GM19372 (cell line): ENCODE measurements at regions not wholly inside any gene's neighbourhood (a gene's known extent, or its start where the extent isn't known, plus 50 kb on each side); places are given as distances from the start of the nearest gene placed in this dataset.
"Not testable (repeated sequence)": the region's sequence is repeated elsewhere in the genome, so short reads cannot be mapped to it uniquely, and the experiment has no call there.

Source experiments
- ATAC-seq: cut with Tn5 transposase; IDR thresholded peaks from one replicate; pipeline ENCODE4 v1.9.1; 2021; ENCODE audit warnings: mild to moderate bottlenecking, low read depth, moderate library complexity; ENCODE audit not compliant: unreplicated experiment

DNA sequence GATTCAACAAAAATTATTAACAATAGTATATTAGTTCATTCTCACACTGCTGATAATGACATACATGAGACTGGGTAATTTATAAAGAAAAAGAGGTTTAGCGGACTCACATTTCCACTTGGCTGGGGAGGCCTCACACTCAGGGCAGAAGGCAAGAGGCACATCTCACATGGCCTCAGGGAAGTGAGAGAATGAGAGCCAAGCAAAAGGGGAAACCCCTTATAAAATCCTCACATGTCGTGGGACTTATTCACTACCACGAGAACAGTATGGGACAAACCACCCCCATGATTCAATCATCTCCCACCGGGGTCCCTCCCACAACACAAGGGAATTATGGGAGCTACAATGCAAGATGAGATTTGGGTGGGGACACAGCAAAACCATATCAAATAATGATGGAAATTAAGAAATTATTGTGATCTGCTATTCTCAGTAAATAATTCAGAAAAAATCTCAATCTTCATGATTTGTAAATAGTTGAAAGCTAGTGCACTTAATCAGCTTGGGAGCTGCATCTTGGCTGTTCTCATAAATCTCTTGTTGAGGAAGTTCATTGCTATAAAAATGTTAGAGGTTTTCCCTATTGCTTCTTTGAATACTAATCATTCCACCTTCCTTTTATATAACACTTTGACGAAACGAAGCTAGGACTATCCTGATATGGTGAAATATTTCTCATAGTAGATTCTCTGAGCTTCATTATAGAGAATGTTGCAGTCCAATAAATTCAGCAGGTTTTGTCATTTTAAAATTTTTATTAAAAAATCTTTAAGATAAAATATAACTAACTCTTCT lies 179.2 kb downstream of the SPDYE17 start:
- ATAC-seq: not testable (repeated sequence)

- not testable (repeated sequence) for ATAC-seq
These were observed 179.8 kb downstream of the SPDYE17 start for GRCh38 chr7:76852362-76852761.

- ATAC-seq: not testable (repeated sequence)
These were observed 180.5 kb downstream of the SPDYE17 start for GRCh38 chr7:76851617-76852016.

- not testable (repeated sequence) for ATAC-seq
These were observed 182.1 kb downstream of the SPDYE17 start for GRCh38 chr7:76849887-76850563.

DNA sequence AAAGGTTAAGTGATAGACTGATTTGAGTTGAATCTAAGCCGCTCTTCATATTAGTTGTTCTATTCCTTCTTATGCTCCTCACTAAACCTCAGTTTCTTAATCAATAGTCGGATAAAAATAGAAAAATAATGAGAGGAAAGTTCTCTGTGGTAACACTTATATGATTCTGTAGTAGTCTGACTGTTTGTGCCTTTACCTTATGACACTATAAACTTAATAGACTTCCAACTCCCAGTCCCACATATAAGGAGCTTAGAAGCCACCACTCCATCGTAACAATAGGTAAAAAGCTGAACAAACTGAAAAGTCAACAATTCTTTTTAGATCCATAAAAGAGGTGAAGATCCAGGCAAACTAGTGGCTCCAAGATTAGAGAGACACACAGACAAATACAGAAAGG lies 192.3 kb downstream of the SPDYE17 start:
- not testable (repeated sequence) for ATAC-seq

GRCh38 chr7:76839214-76839613 lies 192.9 kb downstream of the SPDYE17 start:
- not testable (repeated sequence) for ATAC-seq

GRCh38 chr7:76838357-76838756 lies 193.8 kb downstream of the SPDYE17 start:
- ATAC-seq: not testable (repeated sequence)

DNA sequence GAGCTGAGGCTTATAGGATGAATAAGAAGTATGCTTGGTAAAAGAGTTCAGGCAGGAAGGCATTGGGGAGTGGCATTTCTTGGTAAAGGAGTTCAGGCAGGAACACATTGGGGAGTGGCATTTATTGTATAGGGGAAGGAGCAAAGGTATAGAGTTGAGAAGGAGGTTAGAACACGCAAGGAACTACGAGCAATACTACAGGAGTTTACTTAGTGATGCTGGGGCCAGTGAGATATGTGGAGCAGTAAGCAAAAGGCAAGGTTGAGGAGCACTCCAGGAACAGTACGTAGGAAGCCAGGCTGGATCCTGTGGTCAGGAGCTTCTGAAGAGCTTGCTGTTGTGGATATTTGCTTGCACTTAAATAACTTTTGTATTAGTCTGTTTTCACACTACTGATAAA lies 202.2 kb upstream of the POMZP3 start:
- not testable (repeated sequence) for ATAC-seq

- ATAC-seq: not testable (repeated sequence)
These were observed 199.1 kb upstream of the POMZP3 start for GRCh38 chr7:76826181-76826580.

DNA sequence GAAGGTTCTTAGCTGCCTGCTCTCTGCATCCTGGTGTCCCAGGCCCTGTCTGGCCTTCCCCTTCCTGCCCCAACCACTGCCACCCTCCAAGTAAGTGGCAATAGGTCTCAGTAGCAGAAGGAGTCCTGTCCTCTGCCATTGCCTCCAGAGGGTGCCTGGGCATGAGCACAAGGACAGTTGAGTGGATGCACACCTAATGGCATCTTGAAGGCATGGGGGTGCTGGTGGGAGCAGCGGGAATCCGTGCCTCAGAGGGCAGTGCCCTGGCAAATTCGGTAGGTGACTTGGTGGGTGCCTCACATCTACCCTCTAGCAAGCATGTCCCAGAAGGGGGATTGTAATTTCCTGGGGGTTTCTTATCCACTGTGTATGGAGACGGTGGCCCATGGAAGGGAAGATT lies 182.8 kb upstream of the POMZP3 start:
- not testable (repeated sequence) for ATAC-seq

GRCh38 chr7:76807588-76808100 lies 180.6 kb upstream of the POMZP3 start:
- ATAC-seq: not testable (repeated sequence)

DNA sequence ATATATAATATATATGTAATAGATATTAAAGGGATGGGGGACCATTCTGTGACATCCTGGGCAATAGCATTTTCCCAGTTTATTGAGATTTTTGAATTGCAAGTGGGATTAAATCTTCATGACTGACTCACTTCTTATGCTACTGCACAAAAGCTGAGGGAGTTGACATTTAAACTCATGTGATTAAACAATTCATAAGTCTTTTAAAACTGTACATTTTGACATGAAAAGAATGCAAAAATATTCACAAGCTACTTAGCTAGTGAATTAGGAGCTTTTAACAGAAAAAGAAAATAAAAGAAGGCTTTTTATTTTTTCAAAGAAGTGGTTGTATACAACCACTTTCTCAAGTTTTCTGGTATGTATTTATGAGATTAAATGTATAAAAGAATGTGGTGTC lies 179.4 kb upstream of the POMZP3 start:
- not testable (repeated sequence) for ATAC-seq

DNA sequence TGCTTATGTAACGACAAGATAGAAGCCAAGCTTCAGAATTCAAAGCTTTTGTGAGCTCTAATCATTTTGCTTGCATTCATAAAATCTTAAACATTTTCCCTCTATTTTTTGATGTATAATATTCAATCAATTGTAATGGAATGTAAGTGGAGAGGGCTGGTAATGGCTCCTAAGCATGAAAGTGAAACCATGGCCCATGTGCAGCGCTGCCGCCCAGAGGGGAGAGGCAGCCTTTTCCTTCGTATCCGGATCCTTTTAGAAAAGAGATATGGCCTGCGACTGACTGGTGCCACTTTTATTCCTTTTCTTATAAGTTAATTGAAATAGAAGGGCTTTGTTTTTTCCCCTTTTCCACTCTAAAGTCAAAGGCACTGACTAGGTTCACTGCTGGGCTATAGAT lies 178.9 kb upstream of the POMZP3 start:
- not testable (repeated sequence) for ATAC-seq

GRCh38 chr7:76805262-76805661 lies 178.2 kb upstream of the POMZP3 start:
- not testable (repeated sequence) for ATAC-seq

GRCh38 chr7:76797639-76798038 lies 170.6 kb upstream of the POMZP3 start:
- ATAC-seq: not testable (repeated sequence)

- ATAC-seq: not testable (repeated sequence)
These were observed 153.6 kb upstream of the POMZP3 start for GRCh38 chr7:76780693-76781092.

GRCh38 chr7:76774279-76774678 lies 147.2 kb upstream of the POMZP3 start:
- ATAC-seq: not testable (repeated sequence)

DNA sequence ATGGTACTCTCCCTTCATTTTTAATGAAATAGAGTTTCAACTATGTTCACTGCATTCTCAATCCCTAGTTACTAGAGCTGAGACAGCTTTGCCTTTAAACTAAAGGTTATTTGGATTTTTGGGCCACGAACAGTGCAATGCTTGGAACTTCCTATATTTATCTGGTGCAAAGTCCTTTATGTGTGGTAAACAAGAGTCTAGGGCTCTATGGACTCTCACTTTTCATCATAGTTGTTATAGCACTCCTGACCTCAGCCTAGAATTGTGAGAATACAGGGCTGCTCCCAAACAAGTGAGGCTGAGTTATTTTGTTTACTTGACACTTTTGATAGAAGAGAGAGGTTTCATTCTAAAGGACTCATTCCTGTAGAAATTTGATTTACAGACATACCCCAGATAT lies 144.9 kb upstream of the POMZP3 start:
- not testable (repeated sequence) for ATAC-seq

DNA sequence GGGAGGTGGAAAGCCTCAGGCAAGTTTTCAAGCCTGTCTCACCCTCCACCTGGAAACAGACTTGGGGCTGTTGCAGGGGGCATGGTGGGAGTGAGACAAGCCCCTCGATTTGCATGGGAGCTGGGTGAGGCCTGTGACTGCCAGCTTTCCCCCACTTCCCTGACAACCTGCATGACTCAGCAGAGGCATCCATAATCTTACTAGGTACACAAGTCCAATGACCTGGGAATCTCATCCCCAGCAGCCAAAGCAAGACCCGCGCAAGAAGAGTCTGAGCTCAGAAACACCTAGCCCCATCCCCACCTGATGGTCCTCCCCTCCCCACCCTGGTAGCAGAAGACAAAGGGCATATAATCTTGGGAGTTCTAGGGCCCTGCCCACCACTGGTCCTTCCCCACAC lies 136.9 kb upstream of the POMZP3 start:
- ATAC-seq: not testable (repeated sequence)

DNA sequence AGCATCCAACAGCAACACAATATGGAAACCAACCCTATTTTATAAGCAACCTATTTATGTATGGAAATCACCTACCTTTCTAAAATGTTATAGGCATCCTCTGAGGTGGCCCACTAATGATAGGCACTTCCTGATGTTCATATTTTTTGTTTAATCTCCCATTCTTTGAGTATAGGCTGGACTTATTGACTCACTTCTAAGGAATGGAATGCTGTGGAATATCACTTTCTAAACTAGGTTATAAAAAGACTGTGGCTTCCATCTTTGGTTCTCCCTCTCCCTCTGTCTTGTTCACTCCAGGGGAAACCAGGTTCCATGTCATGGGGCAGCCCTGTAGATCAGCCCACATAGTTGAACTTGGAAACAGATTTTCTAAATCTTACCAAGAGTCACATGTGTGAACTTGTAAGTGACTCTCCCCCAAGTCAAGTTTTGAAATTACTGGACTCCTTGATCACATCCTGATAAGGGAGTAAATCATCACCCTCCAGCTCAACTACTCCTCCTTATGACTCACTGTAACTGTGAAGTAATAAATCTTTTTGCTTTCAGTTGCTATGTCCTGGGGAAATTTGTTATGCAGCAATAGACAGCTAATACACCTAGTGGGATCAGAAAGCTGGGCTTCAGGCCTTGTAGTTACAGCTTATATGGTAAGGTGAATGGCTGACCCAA lies 133.6 kb upstream of the POMZP3 start:
- ATAC-seq: not testable (repeated sequence)

DNA sequence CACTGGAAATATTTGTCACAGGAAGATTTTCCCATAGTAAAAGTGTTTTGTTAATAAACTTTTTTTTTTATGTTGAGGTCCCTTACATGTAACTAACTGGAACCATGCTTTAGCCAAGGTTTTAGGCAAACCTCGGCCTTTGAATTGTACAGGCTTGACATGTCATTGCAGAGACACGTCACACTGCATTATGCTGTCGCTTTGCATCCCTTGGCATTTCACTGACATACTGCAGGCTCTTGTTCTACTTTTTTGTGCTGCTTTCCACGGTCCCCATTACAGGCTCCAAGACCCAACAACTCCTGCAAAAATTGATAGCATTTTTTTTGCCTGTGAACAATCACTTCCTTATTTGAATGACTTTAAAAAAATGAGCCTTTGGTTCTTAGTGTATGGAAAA lies 112.5 kb upstream of the POMZP3 start:
- ATAC-seq: not testable (repeated sequence)
